Left cardiac atrium (tissue), 4 donors: ENCODE measurements at regions not wholly inside any gene's neighbourhood (a gene's known extent, or its start where the extent isn't known, plus 50 kb on each side); places are given as distances from the start of the nearest gene placed in this dataset.

Experiments
- ATAC-seq, 2 donors: fragments of 200-7000 bp; cut with Tn5 transposase; one replicate each; pipeline ENCODE4 v1.9.1; 2020; ENCODE audit warnings: mild to moderate bottlenecking in 2 of 2, moderate library complexity in 2 of 2
- DNase-seq: peaks from one replicate; pipeline ENCODE4 v3.0.0-alpha.2; 2020
- intact Hi-C, 2 donors: fragments of 100-400 bp; cut with DNase I; formaldehyde crosslinking; loops; one replicate each; pipeline versions ENCODE4 v1.14.1 to v1.15.1; 2022 to 2023
- donor health status: DM: no; HTN: yes; CAD: no.
- donor health status: DM: no; HTN: yes; CAD: no; lungs with severe emphysema.
- donor health status: DM: yes; HTN: yes; CAD: no.
- donor health status: Dilated cardiomyopathy.

DNA sequence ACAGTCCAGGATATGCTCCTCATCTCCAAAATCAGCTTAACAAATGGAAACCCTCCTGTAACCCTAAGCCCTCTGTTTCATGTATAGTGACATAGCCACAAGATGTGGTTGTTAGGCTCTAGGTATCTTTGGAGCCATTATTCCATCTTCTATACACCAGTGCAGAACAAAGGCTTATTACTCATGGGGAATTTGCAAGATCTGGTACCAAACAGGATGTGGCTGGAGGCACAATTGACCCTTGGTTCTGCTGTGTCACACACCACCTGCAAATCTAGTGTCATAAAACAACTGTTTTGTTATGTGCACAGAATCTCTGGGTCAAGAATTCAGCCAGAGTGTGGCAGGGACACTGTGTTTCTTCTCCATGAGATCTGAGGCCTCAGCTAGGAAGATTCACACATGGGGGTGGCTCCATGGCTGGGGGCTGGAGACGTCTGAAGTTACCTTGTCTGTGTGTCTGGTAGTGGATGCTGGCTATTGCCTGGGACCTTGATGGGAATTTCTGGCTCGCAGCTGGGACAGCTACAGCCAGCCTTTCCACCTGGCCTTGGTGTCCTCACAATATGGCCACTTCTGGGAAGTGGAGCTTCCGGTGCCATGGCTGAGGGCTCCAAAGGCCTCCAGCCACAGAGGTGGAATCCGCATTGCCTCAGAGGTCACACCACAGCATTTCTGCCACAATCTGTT, 369.9 kb downstream of the CDH26 start:
- ATAC-seq (no peak), DNase-seq (no peak)
- intact Hi-C loops: no loop called here

DNA sequence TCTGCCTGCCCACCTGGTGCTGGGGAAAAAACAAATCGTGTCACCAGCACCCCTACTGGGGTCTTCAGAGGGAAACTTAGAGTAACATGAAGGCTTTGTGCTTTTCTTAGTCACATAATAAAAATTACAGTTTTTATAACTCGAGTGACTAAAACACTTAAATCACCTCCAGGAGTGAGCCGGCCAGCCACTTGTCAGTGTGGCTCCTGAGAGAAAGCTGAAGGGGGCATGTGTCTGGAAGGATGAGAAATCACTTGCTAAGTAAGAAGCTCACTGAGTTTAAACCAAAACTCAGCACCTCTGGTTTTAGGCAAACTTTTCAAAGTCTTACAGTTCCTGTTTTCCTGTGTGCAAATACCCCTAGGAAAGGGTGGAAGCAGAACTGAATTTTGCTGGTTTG, 372.2 kb downstream of the CDH26 start:
- ATAC-seq (no peak), DNase-seq (no peak)
- intact Hi-C loops: no loop called here

DNA sequence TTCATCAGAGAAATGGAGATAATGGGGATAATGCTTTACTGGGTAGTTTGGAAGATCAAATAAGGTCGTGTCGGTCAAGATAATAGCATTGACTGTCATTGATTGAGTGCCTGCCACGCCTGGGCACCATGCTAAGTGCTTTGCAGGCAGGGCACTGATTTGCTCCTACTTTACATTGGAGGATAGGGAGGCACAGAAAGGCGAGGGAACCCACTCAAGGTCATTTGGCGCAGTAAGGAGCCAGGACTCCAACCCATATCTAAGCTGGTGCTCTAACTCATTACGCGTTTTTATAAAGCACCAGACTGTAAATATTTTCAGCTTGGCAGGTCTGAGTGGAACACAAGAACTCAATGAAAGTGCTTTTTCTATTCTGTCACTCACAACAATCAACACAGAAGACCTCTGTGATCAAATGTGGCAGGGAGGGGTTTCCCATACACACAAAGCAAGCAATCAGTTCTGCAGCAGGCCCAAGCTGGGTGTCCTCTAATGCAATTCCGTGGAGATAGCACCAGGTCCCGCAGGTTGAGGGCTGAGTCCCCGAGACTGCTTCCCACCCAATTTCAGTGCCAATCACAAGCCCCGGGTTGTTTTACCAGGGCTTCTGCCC, 373.6 kb downstream of the CDH26 start:
- no peak for DNase-seq
- intact Hi-C loops: no loop called here
- ATAC-seq: no peak

DNA sequence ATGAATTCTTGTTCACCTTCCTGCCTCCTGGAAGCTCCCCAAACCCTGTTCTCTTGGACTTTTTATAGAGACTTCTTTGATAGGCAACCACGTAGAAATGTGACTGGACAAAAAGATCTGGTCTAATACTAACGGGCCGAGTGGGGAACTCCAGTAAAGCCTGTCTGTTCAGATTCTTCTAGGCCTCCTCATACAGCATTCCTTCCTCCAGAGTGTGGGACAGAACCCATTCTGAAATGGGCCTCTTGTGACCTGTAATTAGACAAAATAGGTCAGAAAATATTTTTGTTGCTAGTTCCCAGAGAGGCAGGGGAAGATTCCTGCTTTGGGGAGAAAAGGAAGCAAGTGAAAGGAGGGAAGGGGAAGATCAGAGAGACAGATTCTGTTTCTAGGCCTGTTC, 374.3 kb downstream of the CDH26 start:
- ATAC-seq (no peak), DNase-seq (no peak)
- intact Hi-C loops: no loop called here

DNA sequence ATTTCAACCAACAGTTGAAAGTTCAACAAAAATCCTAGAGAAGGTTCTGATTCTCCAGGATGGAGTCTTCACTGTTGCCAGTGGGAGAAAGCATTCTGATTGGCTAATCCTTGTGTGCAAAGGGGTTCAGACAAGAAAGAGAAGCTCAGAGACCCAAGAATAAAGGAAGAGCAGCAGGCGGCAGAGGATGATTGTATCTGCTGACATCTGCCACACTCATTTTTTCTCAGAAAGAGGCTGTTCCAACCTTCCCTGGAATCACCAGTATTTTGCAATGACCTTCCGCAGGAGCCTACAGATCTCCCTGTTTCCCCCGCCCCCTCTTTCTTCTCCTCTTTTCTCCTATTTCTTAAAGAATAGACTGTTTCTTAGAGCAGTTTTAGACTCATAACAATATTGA, 376.7 kb downstream of the CDH26 start:
- ATAC-seq (no peak), DNase-seq (no peak)
- intact Hi-C loops: no loop called here

DNA sequence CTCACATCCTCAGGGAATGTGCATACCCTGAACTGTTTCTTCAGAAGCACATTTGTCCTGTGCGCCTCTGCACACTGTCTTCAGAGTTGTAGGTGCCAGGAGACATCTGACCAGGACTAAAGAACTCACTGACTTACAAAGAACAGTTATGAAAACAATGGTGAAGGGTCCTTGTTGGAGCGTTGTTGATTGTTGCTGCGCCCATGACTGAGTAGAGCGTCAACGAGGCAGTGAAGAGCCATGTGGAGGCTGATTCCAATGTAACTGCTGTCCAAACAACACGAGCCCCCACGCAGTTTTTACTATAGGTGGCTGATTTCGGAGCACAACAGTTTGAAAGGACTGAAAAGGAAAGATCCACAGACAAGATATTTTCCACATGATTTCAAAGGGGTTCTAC, 380.3 kb downstream of the CDH26 start:
- intact Hi-C loops: no loop called here
- DNase-seq: no peak

DNA sequence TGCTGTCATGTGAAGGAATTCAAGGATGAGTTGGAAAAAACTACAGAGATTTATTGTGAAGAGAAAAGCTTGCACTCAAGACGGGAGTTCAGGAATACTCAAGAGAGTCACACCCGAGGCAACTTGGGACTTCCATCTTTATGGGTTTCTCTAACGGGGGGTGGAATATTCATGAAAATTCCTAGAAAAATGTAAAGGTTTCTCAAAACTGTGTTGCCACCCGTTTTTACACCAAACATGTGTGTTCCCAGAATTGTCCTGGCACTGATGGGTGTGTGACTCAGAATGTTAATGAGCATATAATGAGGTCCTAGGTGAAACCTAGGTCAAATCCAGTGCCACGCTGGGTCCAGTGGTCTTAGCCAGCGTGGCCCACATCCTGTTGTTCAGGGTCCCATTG, 381.5 kb downstream of the CDH26 start:
- DNase-seq: no peak
- ATAC-seq: no peak
- intact Hi-C loops: no loop called here

More for the DNA sequence above, 380.3 kb downstream of the CDH26 start:
- no peak for ATAC-seq

DNA sequence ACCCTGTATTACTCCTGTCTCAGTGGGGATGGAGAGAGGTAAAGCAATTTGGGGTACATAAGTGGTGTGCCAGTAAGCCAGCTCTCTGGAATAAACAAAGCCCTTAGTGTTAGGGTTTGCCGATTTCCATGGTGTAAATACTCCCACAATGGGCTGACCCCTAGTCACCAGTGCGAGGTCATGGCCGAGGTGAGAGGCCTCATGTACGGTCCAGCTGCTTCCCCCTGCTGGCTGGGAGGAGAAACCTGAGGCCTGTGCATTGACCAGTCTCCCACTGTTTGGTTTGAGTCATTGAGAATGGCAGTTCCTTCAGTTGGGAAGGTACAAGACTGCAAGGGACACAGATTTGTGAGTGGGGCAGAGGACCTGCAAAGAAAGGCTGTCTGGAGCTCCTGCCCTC, 382.0 kb downstream of the CDH26 start:
- ATAC-seq: no peak
- intact Hi-C loops: no loop called here
- no peak for DNase-seq

DNA sequence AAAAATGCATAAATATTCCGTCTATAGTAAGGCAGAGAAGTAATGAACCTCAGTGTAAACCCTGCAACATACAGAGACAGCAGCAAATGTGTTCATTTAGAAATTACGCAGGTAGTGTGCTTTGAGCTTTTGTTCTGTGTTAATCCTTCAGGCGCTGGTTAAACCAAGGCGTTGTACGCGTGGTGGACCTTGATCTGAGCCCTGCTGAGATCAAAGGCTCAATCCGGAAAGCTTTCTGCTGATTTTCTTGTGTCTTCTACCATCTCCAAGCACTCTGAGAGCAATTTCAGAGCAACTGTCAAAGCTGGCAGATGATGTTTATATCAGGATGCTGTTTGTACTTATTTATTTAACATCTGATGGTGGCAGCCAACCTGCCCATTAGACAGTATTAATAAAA, 382.8 kb downstream of the CDH26 start:
- DNase-seq: no peak
- no peak for ATAC-seq
- intact Hi-C loops: no loop called here

DNA sequence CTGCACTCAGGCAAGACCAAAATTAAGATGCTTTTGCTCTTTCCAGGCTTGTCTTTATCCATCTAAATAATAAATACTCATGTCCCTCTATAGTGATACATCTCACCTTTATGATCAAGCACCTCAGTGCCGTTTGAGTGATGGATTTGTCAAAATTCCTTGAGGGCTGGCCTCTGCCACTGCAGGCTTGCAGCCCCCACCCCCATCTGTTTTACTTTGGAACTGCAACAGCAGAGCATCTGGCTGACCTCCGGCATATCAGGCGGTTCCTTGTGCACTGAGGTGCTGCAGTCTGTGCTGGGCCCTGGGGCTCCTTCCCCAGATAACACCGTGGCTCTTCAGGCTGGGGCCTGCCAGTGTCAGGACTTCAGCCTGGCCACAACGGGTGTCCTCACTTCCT, 386.9 kb downstream of the CDH26 start:
- no peak for DNase-seq
- intact Hi-C loops: no loop called here
- no peak for ATAC-seq

DNA sequence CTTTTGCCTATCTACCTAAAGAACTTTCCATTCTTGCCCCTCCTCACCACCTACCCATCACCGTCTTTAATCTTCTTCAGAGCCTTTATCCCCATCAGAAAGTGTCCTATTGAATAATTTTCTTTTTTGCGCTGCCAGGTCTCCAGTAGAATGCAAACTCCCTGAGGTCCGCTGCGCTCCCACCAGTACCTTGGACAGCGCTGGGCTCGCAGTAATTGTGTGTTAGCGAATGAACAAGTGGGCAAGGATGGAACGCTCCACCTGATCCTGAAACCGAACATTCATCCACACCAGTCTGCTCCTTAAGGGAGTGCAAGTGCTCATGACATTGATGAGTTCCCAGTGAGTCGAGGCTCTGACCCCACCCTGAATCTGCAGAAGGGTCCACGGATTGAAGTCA, 391.2 kb downstream of the CDH26 start:
- DNase-seq (no peak), ATAC-seq (no peak)
- intact Hi-C loops: no loop called here

DNA sequence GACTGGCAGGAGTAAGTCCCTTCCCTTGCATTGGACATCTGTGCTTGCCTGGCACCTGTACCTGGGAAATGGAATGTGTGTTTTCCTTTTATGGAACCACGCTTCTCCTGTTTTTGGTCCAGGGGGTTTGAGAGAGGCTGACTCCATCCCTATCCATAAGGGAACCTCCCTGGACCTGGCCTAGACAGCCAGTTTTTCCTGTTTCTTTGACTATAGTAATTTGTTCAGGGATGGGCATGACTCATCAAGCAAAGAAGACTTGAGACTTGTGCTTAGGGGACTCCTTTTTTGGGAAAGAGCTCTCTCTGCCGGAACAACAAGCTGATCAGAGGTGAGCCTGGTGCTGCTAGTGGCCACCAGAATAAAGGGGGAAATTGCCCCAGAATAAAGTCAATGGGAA, 393.8 kb downstream of the CDH26 start:
- DNase-seq: no peak
- ATAC-seq: no peak
- intact Hi-C loops: no loop called here

DNA sequence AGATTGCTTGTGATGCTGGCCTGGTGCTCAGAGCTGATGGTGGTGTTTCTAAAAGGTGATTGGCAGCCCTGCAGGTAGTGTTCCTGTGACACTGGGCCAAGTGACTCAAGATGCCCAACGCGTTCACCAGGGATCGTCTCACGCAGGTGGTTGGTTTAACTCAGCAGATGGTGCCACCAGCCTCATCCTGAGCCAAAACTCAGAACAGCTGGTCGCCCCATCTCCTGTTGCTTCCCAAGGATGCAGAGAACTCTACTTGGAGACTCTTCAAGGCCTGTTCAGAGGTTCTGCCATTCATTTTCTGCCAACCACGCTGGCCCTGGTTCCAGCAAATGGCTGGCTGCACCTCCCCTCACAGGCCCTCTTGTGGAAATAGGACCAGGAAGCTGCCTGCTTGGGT, 394.4 kb downstream of the CDH26 start:
- intact Hi-C loops: no loop called here
- no peak for ATAC-seq
- DNase-seq: no peak

DNA sequence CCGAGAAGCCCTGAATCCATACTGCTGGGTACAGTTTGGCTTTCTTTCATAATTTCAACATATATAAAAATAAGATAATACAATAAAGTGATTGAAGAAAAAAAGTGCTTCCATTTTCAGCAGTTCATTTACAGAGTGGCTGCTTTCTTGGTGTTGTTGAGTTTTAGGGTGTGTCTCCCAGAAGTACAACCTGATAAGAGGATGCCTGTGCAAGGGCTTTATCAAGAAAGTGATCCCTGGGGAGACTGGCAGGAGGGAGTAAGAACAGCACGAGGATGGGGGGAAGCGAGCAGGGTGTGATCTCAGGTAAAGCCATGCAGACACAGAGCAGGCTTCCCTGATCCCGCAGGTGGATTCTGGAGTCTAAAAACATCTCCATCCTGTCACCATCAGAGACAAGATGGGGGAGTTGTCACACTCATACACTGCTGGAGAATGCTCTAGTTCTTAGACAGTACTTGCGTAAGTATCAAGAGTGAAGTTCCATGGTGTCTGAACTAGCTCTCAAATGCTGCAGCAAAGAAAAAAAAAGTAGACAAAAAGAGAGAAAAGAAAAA, 395.9 kb downstream of the CDH26 start:
- intact Hi-C loops: no loop called here
- DNase-seq (no peak), ATAC-seq (no peak)

DNA sequence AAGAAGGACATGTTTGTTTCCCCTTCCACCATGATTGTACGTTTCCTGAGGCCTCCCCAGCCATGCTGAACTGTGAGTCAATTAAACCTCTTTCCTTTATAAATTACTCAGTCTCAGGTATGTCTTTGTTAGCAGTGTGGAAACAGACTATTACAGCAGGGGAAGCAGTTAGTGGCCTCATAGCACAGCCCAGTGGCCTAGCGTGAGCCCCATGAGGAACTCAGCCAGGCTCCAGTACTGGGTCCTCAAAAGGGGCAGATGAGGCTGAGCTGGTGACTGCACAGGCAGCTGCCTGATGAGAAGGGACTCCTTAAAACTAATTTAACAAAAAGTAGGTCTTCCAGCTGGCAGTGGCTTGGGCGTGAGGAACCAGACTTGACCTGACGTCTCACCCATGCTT, 399.9 kb downstream of the CDH26 start:
- intact Hi-C loops: no loop called here
- no peak for DNase-seq
- ATAC-seq: no peak

DNA sequence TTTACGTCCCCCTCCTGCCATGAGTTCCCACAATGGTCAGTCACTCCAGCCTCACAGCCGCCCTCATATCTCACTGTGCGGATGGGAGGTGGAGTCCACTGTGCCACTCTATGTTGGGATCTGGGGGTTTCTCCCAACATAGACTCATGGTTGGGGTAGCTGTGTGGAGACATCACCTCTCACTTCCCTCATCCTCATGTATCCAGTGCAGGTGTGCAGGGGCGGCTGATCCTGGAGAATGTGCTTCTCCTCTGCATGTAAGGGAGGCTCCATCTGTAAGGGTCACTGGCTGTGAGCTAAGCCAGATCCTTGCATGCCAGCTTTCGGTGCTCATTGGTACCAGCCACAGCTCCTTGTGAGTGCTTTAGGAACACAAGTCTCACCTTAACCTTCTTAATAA, 400.8 kb downstream of the CDH26 start:
- DNase-seq (no peak), ATAC-seq (no peak)
- intact Hi-C loops: no loop called here

DNA sequence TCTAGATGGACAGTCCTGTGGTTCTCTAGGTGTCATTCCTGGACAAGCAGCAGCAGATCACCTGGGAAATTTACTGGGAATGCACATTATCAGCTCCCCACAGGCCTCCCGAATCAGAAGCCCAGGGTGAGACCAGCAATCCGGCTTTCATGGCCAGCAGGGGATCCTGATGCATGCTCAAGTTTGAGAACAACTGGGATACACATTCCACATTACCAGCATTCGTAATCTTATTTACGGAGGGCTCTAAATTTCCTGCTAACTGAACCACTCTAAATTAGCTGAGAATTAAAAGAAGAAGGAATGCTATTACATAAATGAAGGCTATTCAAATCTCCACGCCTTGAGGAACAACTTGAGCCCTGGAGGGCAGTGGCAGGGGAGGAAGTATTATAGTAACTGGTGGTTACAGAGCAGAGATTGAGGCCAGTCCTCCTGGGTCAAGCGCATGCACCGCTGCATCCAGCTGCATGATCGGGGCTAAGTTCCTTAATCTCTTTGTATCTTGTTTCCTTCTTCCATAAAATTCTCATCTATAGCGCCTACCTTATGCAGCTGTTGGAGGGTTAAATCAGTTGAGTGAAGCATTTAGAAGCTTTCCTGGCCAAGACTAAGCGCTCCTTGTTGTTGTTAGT, 403.7 kb downstream of the CDH26 start:
- intact Hi-C loops: no loop called here
- ATAC-seq: no peak
- no peak for DNase-seq

DNA sequence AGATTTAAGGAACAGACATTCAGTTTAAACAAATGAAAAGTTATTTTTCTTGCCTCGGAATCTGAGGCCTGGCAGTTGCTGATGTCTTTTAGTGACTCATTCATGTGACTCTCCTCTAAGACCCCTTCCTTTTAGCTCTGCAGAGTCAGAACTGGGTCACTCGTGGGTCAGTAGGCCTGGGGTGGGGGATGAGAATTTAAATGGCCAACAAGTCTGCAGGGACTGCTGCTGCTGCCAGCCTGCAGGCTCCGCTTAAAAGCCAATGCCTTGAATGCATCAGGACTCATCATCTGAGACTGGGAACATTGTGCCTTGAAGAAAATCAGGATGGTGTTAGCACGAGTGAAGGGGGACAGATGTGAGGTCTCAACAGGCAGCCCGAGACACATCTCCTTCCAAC, 404.3 kb downstream of the CDH26 start:
- no peak for DNase-seq
- ATAC-seq: no peak
- intact Hi-C loops: no loop called here

DNA sequence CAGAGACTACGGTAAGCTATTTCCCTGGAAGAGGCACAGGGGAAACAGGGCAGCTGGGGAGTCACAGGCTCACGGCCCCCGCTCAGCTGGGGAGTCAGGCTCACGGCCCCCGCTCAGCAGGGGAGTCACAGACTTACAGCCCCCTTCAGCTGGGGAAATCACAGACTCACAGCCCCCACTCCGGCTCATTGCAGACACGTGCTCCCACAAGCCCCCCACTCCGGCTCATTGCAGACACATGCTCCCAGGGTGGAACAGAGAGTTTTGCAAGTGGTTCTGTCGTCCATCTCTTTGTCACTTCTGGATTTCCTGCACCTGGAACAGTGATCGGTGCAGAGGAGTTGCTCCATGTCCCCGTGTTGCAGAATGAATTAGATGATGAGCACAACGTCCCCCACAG, 405.5 kb downstream of the CDH26 start:
- intact Hi-C loops: no loop called here
- no peak for DNase-seq
- no peak for ATAC-seq

DNA sequence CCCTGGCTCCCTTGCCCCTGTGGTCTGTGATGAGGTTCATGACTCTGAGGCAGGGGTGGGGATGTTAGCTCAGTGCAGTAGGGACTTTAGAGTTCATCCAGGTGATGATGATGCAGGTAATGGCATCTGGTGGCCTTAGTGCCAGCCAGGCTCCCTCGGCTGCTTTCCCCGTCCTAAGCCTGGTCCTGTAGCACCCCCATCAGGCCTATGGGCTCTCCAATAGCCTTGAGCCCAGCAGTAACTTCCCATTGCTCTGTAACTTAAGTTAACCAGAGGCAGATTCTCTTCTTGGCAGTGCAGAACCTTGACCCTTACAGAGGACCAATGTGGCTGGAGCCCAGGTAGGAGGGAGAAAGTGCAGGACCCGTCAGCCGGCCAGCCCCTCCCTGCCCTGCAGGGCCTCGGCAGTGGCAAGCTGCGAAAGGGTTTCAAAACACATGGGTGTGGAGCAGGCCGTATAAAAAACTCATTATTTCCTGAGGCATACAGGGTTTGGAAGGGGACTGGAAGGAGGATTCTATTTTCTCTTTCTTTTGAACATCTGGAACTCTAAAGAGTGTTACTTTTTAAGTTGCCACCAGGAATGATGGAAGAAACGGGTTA, 406.9 kb downstream of the CDH26 start:
- DNase-seq (no peak), ATAC-seq (no peak)
- intact Hi-C loops: no loop called here
